ENCODE measurements at regions not wholly inside any gene's neighbourhood (a gene's known extent, or its start where the extent isn't known, plus 50 kb on each side); places are given as distances from the start of the nearest gene placed in this dataset.
A peak's percentile ranks its signal among the peaks of the same experiment; 100 is the strongest.
"Not testable (repeated sequence)": the region's sequence is repeated elsewhere in the genome, so short reads cannot be mapped to it uniquely, and the experiment has no call there.

DNA sequence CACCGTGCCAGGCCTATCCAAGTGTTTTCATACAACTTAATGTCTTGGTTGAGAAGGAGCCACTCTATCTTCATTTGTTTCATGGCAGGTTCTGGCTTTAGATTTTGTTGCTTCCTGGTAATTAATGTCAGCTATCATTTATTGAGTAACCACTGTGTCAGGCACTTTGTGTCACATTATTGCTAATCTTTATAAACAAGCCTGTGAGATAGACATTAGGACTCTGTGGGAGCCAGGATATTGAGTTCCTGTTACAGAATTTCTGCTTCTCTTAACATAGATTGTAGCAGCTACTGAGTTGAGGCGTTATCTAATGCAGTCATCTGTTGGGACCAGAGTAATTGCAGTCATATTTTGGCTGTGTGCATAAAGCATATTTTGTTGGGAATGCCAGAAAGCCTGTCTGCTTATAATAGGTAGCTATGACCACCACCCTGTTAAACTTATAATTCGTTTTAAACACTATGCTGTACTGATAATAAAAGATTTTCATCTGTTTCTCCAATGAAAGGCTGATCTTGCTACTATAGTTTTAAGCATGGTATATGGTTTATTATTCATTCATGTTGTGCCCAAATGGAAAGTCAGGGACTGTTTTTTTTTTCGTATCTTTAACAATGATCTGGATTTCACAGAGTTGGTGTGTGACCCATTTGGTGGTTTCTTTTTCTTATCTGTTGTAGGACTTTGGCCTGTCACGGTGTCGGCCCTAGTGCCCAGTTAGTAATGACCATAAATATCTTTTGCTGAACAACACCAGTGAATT, 432.6 kb downstream of the PCNX1 start:
- no peak for ATAC-seq
- intact Hi-C loops (cut with DNase I), result no loop called here
- no peak for DNase-seq (ENCODE audit: low spot score)

DNA sequence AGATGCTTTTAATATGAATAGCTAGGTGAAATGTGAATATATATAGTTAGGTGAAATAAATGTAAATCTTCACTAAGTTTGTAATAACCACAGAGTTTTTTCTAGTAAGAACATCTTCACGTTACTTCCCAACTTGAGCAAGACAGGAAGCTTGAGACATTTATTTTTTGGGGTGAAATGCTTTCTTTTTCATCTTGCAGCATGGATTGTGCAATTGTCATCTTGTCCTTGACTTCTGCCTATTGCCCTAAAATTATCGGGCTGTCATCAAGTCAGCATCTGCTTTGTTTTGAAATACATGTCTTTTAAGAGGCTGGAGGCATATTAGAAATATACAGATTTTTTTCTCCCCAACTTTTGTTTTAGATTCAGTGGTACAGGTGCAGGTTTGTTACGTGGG, 433.9 kb downstream of the PCNX1 start:
- intact Hi-C loops (cut with DNase I), result no loop called here
- DNase-seq (ENCODE audit: low spot score) (no peak), ATAC-seq (peak; percentile 50)

DNA sequence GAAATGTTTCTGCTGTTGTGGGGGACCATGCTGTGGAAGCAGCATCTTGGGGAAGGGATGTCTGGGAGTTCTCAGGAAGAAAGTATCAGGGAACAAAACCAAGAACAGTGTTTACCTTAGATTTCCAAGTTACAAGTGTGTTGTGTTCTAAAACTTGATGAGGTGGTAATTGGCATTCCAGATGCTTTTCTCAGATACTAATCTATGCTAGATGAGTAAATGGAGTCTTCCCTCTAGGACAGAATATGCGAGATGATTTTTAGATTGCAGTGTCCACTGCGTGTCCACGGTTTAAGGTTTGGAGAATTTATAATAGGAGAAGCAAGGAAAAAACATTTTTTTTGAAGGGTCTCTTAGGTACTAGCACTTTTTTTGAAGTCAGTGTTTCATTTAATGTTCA, 436.5 kb downstream of the PCNX1 start:
- no peak for ATAC-seq
- no peak for DNase-seq (ENCODE audit: low spot score)
- intact Hi-C loops (cut with DNase I), result no loop called here

DNA sequence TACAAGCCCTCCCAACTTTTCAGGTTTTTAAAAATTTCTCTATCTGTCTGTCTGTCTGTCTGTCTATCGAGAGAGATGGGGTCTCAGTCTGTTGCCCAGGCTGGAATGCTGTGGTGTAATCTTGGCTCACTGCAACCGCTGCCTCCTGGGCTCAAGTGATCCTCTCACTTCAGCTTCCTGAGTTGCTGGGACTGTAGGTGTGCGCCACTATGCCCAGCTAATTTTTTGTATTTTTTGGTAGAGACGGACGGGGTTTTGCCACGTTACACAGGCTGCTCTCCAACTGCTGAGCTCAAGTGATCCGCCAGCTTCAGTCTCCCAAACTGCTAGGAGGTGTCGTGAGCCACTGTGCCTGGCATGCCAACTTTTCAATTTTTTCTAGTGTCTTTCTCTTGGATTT, 437.2 kb downstream of the PCNX1 start:
- intact Hi-C loops (cut with DNase I), result no loop called here
- ATAC-seq (no peak), DNase-seq (ENCODE audit: low spot score) (no peak)

DNA sequence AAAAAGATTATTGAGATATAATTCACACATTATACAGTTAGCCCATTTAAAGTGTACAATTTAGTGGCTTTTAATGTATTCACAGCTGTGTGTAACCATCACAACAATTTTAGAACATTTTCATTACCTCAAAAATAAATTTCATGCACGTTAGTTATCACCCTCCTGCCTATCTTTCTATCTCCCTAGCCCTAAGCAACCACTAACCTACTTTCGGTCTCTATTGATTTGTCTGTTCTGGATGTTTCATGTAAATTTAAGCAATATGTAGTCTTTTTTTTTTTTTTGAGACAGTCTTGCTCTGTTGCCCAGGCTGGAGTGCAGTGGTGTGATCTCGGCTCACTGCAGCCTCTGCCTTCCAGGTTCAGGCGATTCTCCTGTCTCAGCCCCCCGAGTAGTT, 439.4 kb downstream of the PCNX1 start:
- DNase-seq (ENCODE audit: low spot score), result no peak
- no peak for ATAC-seq
- intact Hi-C loops (cut with DNase I), result no loop called here

DNA sequence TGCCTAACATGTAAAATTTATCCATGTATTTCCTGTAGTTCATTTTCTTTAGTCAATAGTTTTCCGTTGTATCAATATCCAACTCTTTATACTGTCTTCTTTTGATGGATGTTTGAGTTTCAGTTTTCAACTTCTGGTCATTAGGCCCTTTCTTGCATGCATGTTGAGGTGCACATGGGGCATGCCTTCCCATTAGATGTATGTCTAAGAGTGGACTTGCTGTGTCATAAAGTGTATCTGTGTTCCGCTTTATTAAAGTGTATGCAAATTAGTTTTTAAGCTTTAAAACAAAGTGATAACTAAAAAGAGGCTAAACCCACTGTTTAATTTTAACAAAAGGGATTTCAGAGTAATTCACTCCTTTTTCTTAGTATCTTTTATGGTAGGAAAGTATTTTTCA, 441.1 kb downstream of the PCNX1 start:
- DNase-seq (ENCODE audit: low spot score), result no peak
- ATAC-seq, result no peak
- intact Hi-C loops (cut with DNase I), result no loop called here

DNA sequence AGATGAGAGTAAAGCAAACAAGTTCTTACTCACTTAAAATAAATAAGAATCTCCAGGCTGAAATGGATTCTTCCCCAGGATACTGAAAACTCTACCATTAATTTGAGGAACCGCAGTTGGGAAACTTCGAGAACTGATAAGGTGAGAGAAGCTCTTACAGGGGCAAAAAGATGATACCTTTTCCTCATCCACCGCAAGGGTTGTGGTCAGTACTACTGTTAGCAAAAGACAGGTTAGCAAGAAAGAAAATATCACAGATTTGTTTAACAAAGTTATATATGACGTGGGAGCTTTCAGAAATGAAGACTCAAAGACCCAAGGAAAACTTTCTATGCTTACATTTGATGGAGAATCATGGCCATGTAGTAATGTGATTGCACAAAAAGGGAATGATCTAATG, 441.6 kb downstream of the PCNX1 start:
- ATAC-seq (no peak), DNase-seq (ENCODE audit: low spot score) (no peak)
- intact Hi-C loops (cut with DNase I), result no loop called here

DNA sequence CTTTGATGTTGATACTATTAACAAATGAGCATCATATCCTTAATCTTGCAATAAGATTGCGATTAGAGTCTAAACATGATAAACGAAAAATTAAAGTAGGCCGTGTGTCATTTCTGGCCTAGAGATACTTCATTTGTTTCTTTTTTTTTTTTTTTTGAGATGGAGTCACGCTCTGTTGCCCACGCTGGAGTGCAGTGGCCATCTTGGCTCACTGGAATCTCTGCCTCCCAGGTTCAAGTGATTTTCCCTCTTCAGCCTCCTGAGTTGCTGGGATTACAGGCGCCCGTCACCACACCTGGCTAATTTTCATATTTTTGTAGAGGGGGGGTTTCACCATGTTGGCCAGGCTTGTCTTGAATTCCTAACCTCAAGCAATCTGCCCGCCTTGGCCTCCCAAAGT, 446.9 kb downstream of the PCNX1 start:
- no peak for DNase-seq (ENCODE audit: low spot score)
- intact Hi-C loops (cut with DNase I), result no loop called here
- no peak for ATAC-seq

DNA sequence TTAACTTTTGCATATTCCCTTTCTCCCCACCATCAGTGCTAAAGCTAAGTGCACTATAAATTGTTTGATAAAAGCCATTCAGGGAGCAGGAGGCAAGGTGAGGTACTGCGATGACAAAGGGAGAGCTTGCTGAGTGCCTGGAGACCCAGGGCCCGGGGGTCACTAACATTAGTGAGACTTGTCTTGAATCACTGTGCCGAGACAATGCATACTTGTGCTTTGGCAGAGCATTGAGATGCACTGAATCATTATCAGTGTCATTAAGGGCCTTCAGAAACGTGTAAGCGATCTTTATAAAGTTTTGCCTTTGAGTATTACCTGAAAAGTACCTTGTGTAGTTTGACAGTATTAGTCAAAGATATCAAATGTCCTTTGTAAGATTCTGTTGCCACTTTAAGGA, 447.5 kb downstream of the PCNX1 start:
- intact Hi-C loops (cut with DNase I), result no loop called here
- ATAC-seq, result peak; percentile 16
- DNase-seq (ENCODE audit: low spot score), result no peak

DNA sequence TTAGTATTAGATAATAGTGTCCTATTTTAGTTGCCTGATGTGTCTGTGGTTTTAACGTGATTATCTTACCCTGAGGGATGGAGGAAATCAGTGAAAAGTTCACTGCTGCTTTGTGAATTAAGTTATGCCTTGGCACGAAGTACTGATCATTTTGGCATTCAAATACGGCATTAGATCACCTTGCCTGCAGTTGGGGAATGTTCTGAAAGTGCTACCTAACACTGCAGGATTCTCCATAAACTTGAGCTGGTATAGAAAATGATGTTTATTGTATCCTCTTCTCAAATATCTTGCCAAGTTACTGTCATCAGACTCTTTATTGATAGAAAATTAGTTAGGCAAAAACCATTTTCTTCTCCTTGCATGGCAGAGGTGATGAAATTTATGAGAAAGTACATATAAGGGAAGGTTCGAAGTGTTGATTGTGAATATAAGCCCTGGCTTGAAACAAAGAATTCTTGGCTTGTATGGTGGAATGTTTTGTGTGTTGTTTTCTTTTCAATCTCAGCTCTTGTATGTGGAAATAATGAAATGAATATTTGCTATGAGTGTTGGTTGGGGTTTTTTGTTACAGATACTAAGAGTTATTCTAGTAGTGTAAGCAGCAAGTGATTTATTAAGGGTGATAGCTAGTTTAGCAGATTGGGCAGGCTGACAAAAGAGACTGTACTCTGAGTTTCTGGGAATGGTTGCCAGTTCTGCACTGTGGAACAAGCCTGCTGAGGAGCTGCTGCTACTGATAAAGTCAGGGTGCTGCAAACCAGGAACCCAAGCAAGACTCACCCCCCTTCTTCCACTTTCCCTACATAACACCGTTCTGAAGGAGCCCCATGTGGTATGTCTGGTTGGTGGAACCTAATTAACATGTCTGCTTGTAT, 448.3 kb downstream of the PCNX1 start:
- ATAC-seq, result peak; percentile 83
- intact Hi-C loops (cut with DNase I), result no loop called here
- DNase-seq (ENCODE audit: low spot score), result no peak

DNA sequence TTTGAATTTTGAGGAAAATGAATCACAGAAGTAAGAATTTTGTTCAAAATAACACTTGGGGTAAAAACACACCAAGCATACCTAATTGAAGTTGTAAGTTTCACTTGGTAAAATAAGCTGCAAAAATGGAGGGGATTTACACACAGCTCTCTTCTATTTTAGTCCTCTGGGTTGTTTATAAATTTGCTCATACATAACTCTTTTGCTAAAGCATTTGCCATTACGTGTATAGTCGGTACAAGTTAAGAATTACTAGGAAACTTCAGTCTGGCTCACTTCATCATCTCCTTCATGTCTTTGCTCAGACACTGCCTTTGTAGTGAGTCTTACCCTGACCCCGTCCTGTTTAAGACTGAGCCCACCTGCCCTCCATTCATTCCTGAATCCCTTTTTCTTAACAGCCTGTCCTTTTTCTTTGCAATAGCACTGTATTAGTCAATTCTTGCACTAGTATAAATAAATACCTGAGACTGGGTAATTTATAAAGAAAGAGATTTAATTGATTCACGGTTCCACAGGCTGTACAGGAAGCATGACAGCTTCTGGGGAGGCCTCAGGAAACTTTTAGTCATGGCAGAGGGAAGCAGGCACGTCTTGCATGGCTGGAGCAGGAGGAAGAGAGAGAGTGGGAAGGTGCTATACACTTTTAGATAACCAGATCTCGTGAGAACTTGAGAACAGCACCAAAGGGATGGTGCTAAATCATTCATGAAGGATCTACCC, 451.1 kb downstream of the PCNX1 start:
- intact Hi-C loops (cut with DNase I), result no loop called here
- DNase-seq (ENCODE audit: low spot score) (no peak), ATAC-seq (no peak)

DNA sequence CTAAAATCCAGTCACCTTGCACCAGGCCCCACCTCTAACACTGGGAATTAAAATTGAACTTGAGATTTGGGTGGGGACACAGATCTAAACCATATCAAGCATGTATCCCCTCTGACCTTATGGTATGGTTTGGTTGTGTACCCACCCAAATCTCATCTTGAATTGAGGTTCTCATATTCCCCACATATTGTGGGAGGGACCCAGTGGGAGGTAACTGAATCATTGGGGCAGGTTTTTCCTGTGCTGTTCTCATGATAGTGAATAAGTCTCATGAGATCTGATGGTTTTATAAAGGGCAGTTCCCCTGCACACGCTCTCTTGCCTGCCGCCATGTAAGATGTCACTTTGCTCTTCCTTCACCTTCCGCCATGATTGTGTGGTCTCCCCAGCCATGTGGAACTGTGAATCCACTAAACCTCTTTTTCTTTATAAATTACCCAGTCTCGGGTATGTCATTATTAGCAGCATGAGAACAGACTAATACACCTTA, 451.7 kb downstream of the PCNX1 start:
- intact Hi-C loops (cut with DNase I); ATAC-seq; DNase-seq (ENCODE audit: low spot score): not testable (repeated sequence)

DNA sequence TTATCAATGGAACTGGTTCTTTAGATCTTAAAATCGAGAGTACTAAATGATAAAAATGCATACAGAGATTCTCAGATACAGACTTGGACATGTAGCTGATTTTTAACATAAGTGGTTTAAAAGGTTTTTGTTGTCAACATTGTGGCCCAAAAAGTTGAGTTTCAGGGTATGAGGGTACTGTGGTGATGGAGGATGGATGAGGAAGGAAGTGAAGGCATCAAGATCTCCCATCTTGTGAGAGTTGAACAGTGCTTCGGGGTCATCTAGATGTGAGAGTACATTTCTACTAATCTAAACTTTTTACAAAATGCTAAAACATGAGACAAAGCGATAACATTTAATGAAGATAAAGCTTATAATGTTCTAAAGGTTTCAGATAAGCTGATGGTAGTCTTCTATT, 452.6 kb downstream of the PCNX1 start:
- ATAC-seq, result no peak
- intact Hi-C loops (cut with DNase I), result no loop called here
- no peak for DNase-seq (ENCODE audit: low spot score)

DNA sequence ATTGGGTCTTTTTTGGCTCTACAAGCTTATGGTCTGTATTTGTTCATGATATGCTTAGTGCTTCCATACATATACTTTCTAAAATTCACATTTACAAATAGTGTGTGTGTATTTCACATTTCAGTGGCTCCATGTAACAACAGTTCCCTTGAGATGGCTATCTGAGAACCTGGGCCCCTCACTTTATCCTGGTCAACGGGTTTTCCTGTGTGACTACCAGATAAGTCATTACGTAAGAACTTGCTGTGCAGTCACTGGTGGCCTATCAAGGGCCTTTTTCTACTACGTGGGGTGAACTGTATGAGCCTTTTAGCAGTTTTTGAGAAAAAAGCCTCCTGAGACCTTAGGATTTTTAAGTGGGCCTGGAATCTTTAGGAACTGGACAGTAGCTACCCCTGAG, 454.1 kb downstream of the PCNX1 start:
- intact Hi-C loops (cut with DNase I), result no loop called here
- DNase-seq (ENCODE audit: low spot score), result no peak

DNA sequence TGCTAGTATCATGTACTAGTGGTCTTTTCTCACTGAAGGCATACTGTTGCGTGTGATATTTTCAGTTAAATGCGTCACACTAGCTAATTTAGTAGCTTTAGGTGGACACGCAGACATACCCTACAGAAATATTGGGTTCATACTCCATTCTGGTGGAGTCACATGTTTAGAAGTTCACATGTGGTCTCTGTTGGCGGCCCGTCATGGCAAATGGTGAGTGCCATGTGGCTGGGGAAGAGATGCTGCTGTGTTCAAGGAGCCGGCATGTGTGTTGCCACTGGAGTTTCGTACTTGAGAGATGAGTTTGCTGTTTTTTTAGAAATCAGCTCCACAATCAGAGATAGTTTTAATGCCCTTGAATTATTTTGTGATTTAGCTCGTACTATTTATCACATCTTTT, 454.6 kb downstream of the PCNX1 start:
- intact Hi-C loops (cut with DNase I), result no loop called here
- DNase-seq (ENCODE audit: low spot score) (no peak), ATAC-seq (no peak)

More for the DNA sequence above, 454.1 kb downstream of the PCNX1 start:
- no peak for ATAC-seq

DNA sequence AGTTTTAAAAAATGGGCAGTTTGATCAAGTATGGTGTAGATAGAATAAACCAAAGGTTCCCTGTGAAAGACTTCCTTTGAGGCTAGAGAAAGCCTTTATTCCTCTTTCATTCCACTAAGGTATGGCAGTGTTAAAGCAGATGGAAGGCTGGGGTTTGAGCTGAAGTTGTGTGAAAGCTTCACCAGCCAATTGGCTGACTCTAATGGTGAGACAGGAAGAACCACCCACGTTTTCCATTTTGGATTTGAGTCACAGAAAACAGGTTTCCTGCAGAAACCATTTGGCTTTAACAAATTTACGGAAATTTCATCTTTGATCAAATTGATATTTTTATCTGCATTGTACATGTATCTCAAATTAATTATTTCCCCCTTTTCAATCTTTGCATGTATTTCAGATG, 455.0 kb downstream of the PCNX1 start:
- intact Hi-C loops (cut with DNase I), result no loop called here
- no peak for ATAC-seq
- DNase-seq (ENCODE audit: low spot score), result no peak

DNA sequence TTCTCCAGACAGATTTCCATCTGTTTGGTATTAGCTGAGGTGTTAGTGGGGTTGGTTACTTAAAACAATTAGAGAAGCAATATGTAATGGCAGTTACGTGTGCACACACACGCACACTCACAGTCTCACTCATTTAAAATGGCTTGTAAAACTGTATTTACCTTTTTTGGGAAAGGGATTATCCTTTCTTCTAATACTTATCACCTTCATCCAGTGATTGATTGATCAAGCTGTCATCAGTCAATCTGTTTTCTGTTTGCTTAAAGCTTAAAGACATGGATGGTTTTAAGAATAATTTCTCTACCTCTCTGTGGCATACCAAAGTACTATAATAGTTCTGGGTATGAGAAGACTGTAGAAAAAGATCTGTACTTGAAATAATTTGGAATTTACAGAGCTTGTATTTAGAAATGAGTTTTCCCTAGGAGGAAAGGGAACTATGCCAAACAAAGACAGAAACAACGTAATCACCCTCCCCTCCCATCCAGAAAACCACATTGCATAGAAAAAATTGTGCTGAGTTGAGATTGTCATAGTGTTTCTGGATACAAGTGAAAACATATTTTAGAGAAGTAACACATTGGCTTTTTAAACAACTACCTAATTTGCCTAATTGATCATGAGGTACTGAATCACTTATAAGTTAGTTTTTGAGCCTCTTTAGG, 455.8 kb downstream of the PCNX1 start:
- ATAC-seq (peak; percentile 84), DNase-seq (ENCODE audit: low spot score) (no peak)
- intact Hi-C loops (cut with DNase I), result no loop called here

DNA sequence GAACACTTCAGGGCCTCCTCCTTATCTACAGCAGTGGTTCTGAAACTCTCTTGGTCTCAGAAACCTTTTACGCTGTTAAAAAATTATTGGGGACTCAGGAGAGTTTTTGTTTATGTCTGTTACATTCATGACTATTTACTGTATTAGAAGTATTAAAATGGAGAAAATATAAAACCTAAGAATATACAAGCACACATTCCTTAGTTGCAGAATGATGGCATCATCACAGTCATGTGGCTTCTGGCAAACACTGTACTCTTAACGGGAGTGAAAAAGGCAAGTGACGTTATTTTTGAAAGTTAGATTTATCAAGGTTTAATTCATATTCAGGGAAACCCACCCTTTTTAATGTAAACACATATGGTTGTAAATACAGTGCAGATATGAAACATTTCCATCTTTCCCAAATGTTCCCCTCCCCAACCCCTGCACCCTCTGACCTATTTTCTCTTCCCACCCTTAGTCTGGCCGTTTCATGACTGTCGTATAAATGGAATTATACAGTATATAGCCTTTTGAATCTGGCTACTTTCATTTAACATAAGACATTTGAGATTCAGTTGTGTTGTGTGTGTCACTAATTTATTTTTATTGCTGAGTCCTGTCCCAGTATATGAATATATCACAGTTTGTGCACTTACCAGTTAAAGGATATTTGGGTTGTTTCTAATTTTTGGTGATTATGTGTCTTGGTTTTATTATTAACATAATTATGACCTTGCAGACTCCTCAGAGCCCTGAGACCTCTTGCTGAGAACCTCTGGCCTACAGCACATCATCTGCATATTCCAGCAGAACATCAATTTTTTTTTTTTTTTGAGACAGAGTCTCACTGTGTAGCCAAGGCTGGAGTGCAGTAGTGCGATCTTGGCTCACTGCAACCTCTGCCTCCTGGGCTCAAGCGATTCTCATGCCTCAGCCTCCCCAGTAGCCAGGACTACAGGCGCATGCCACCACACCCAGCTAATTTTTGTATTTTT, 457.0 kb downstream of the PCNX1 start:
- intact Hi-C loops (cut with DNase I), result no loop called here
- ATAC-seq (peak; percentile 88), DNase-seq (ENCODE audit: low spot score) (no peak)
